Activated CD8-positive, alpha-beta T cell treated with anti-CD3 and anti-CD28 coated beads for 36 hours (primary cell): ENCODE measurements at regions not wholly inside any gene's neighbourhood (a gene's known extent, or its start where the extent isn't known, plus 50 kb on each side); places are given as distances from the start of the nearest gene placed in this dataset.
A peak's percentile ranks its signal among the peaks of the same experiment; 100 is the strongest.

Experiments used
- ATAC-seq: fragments of 200-7000 bp; cut with Tn5 transposase; one replicate; pipeline ENCODE4 v1.10.0; 2021; ENCODE audit warnings: mild to moderate bottlenecking, moderate library complexity
- CTCF ChIA-PET: fragments of 350-600 bp; sonication (Branson Sonifier 250); formaldehyde crosslinking; loops from one replicate; lab custom pipeline; 2021; ENCODE audit warnings: antibody characterized with exemption; lab: Charles Lee
- POLR2A ChIA-PET: fragments of 350-600 bp; sonication (Branson Sonifier 250); formaldehyde crosslinking; loops from one replicate; lab custom pipeline; 2021; ENCODE audit warnings: antibody characterized with exemption; lab: Charles Lee
- DNase-seq: peaks from one replicate; pipeline ENCODE4 v3.0.0-alpha.2; 2020
- H3K27ac Mint-ChIP-seq: one replicate; pipeline ENCODE4 v1.8.0; 2021; ENCODE audit warnings: mild to moderate bottlenecking, mixed read lengths
- H3K27me3 Mint-ChIP-seq: one replicate; pipeline ENCODE4 v1.8.0; 2021; ENCODE audit warnings: mixed read lengths
- H3K36me3 Mint-ChIP-seq: one replicate; pipeline ENCODE4 v1.8.0; 2021; ENCODE audit warnings: low read depth, mixed read lengths
- H3K4me1 Mint-ChIP-seq: one replicate; pipeline ENCODE4 v1.8.0; 2021; ENCODE audit warnings: low read depth, mixed read lengths
- H3K4me3 Mint-ChIP-seq: one replicate; pipeline ENCODE4 v1.8.0; 2021; ENCODE audit warnings: mild to moderate bottlenecking, moderate library complexity, mixed read lengths
- H3K9me3 Mint-ChIP-seq: one replicate; pipeline ENCODE4 v1.8.0; 2021; ENCODE audit warnings: mixed read lengths
- intact Hi-C: fragments of 100-400 bp; cut with micrococcal nuclease; formaldehyde crosslinking; loops from one replicate; pipeline ENCODE4 v1.10.0; 2022
- TF ChIP-seq, protein P1 (sequence below): fragments of 200-600 bp; IDR thresholded peaks from one replicate; pipeline ENCODE4 v1.8.0; 2022; ENCODE audit warnings: antibody characterized with exemption, mild to moderate bottlenecking

DNA sequence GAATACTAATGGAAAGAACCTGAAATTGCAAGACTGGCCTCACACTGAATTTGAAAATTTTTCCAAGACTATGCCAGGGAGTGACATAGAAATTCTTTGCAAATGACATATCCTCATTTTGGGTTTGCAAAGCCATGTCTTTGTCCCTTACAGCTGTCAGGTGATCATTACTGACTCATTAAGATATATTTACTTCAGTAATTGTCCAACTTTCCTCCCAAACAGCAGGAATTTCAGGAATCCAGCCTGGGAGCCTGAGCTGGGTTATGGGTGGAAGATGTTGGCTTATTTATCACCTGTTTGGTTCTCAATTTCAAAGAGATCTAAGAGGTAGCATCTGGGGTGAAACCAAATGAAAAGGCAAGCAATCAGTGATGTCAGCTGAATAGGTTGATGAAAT, 111.6 kb upstream of the ACP3 start:
- TF ChIP-seq, protein P1, sequence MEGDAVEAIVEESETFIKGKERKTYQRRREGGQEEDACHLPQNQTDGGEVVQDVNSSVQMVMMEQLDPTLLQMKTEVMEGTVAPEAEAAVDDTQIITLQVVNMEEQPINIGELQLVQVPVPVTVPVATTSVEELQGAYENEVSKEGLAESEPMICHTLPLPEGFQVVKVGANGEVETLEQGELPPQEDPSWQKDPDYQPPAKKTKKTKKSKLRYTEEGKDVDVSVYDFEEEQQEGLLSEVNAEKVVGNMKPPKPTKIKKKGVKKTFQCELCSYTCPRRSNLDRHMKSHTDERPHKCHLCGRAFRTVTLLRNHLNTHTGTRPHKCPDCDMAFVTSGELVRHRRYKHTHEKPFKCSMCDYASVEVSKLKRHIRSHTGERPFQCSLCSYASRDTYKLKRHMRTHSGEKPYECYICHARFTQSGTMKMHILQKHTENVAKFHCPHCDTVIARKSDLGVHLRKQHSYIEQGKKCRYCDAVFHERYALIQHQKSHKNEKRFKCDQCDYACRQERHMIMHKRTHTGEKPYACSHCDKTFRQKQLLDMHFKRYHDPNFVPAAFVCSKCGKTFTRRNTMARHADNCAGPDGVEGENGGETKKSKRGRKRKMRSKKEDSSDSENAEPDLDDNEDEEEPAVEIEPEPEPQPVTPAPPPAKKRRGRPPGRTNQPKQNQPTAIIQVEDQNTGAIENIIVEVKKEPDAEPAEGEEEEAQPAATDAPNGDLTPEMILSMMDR: no peak
- CTCF ChIA-PET: no interaction called here
- POLR2A ChIA-PET: no interaction called here
- DNase-seq: no peak
- Mint-ChIP-seq H3K36me3 (no peaks in the 10 kb centered on the region), H3K9me3 (no peaks in the 10 kb centered on the region), H3K4me1 (no peaks in the 10 kb centered on the region), H3K27me3 (peaks cover under 1% of the 10 kb centered on the region), H3K27ac (no peak overlapping the region), H3K4me3 (no peak overlapping the region)
- ATAC-seq: no peak
- intact Hi-C loops: no loop called here

DNA sequence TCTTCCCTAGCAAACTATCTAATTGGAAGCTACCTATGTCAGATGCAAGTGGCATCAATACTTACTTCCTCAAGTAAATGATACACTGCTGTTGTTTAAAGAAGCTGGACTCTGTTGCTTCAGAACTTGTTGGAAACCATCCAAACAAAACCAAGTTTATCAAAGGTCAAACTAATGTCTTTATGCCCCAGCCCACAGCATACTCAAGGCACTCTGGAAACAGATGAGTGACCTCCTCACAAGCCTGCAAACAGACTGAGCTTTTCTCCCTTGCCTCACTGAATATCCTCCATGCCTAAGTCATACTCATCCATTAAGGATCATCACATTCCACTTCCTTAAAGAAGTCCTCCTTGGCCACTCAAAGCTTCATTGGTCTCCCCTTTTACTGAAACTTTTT, 107.4 kb upstream of the ACP3 start:
- POLR2A ChIA-PET: no interaction called here
- CTCF ChIA-PET: interaction anchor here (0.8 to 2.5 kb wide), 6 partner anchors 20 to 661 kb away, joined by 3 to 17 read pairs (median 4); no protein-coding TSS in a partner anchor
- no peak for DNase-seq
- intact Hi-C loops: no loop called here
- no peak overlapping the region for H3K27ac Mint-ChIP-seq
- H3K36me3 Mint-ChIP-seq: no peaks in the 10 kb centered on the region
- TF ChIP-seq, protein P1: no peak
- H3K9me3 Mint-ChIP-seq: no peaks in the 10 kb centered on the region
- peaks cover 11% of the 10 kb centered on the region for H3K27me3 Mint-ChIP-seq
- H3K4me3 Mint-ChIP-seq: no peak overlapping the region
- no peaks in the 10 kb centered on the region for H3K4me1 Mint-ChIP-seq
- ATAC-seq: no peak

DNA sequence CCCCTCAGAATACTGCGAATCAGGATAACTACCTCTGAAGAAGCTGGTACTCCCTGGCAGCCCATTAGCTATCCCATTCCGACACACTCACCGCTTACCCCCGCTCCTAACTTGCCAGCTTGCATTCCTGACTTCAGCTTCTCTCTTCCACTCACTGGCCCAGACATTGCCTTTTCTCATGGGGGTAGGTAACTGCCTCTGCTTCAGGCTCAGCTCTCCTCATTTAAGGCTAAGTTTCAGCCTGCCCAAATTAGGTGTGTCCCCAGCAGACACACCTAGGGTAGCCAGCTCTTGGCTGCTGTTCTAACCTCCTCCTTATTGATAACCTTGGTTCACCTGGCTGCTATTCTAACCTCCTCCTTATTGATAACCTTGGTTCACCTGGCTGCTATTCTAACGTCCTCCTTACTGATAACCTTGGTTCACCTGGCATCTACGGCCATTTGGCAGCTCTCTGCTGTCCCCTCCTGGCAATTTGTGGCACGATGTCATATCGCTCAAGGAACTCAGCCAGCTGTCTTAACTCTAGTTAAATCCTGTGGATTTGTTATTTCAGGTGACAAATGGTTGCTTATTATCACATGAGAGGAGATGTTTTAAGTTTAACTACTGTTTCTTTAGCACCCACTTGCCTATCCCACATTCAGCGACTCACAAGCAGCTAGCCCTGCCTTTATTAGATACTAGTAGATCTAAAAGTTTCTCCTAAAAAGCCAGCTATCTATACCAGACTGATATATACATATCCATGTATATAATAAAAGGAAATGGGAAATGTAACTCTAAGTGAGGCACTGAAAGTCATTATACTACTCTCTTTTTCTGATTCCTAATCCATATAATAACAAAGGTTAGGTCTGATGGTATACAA, 106.5 kb upstream of the ACP3 start:
- Mint-ChIP-seq H3K27ac (no peak overlapping the region), H3K9me3 (no peaks in the 10 kb centered on the region), H3K36me3 (no peaks in the 10 kb centered on the region), H3K4me3 (no peak overlapping the region), H3K27me3 (peaks cover 11% of the 10 kb centered on the region), H3K4me1 (no peaks in the 10 kb centered on the region)
- ATAC-seq (peak; percentile 47), DNase-seq (peak; percentile 37)
- ChIA-PET POLR2A (no interaction called here), CTCF (interaction anchor here (0.8 to 2.5 kb wide), 9 partner anchors 10 to 661 kb away, joined by 3 to 17 read pairs (median 4); no protein-coding TSS in a partner anchor)
- TF ChIP-seq, protein P1: peak; percentile 48
- intact Hi-C loops: no loop called here

DNA sequence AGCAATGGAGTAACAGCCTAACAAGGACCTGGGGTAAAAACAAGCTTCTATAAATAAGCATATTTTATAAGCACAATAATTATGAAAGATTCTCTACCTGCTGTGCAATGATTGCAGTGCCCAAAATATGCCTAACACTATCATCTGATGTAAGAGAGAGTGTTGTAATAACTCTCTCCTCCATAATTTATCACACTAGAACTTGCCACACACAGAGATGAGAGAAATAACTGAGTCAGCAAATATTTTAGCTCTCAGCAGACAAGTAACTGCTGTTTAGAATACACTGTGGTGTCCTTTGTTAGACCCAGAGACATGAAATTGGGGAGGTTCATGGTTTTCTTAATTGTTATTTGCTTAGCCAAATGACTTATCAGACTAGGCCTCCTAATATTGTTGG, 105.3 kb upstream of the ACP3 start:
- Mint-ChIP-seq H3K27ac (no peak overlapping the region), H3K36me3 (no peaks in the 10 kb centered on the region), H3K4me3 (no peak overlapping the region), H3K27me3 (peaks cover 12% of the 10 kb centered on the region), H3K9me3 (no peaks in the 10 kb centered on the region), H3K4me1 (no peaks in the 10 kb centered on the region)
- no peak for DNase-seq
- ATAC-seq: no peak
- TF ChIP-seq, protein P1: no peak
- POLR2A ChIA-PET: no interaction called here
- intact Hi-C loops: no loop called here
- CTCF ChIA-PET: interaction anchor here (2.5 kb wide), 1 partner anchor 174 kb away, joined by 17 read pairs; no protein-coding TSS in a partner anchor
